ENCODE measurements at regions not wholly inside any gene's neighbourhood (a gene's known extent, or its start where the extent isn't known, plus 50 kb on each side); places are given as distances from the start of the nearest gene placed in this dataset.

- no peak for TF ChIP-seq CTCF (IDR thresholded peaks at IDR 0.05; ENCODE audit: insufficient read depth, low read depth, low read length, missing control alignments)
- DNase-seq (ENCODE audit: low read depth), result no peak
- no peak overlapping the region for H3K4me3 ChIP-seq (ENCODE audit: low read length)
Measured at GRCh38 chr7:153886506-153887441, 165.4 kb upstream of the DPP6 start.

GRCh38 chr7:153887749-153888569, 164.2 kb upstream of the DPP6 start:
- no peak for TF ChIP-seq CTCF (IDR thresholded peaks at IDR 0.05; ENCODE audit: insufficient read depth, low read depth, low read length, missing control alignments)
- no peak overlapping the region for H3K4me3 ChIP-seq (ENCODE audit: low read length)
- DNase-seq (ENCODE audit: low read depth), result no peak

- no peak for TF ChIP-seq CTCF (IDR thresholded peaks at IDR 0.05; ENCODE audit: insufficient read depth, low read depth, low read length, missing control alignments)
- no peak overlapping the region for H3K4me3 ChIP-seq (ENCODE audit: low read length)
- no peak for DNase-seq (ENCODE audit: low read depth)
Measured at GRCh38 chr7:153891990-153892389, 160.2 kb upstream of the DPP6 start.

- H3K4me3 ChIP-seq (ENCODE audit: low read length), result no peak overlapping the region
- no peak for TF ChIP-seq CTCF (IDR thresholded peaks at IDR 0.05; ENCODE audit: insufficient read depth, low read depth, low read length, missing control alignments)
- no peak for DNase-seq (ENCODE audit: low read depth)
Measured at GRCh38 chr7:153902862-153903261, 149.3 kb upstream of the DPP6 start.

GRCh38 chr7:153912211-153912610, 140.0 kb upstream of the DPP6 start:
- TF ChIP-seq CTCF (IDR thresholded peaks at IDR 0.05; ENCODE audit: insufficient read depth, low read depth, low read length, missing control alignments), result no peak
- DNase-seq (ENCODE audit: low read depth), result no peak
- H3K4me3 ChIP-seq (ENCODE audit: low read length), result no peak overlapping the region

- no peak for TF ChIP-seq CTCF (IDR thresholded peaks at IDR 0.05; ENCODE audit: insufficient read depth, low read depth, low read length, missing control alignments)
- H3K4me3 ChIP-seq (ENCODE audit: low read length), result no peak overlapping the region
- DNase-seq (ENCODE audit: low read depth), result no peak
Measured at GRCh38 chr7:153920126-153920525, 132.1 kb upstream of the DPP6 start.

Data from epithelial cell of esophagus (primary cell).